ENCODE measurements at regions not wholly inside any gene's neighbourhood (a gene's known extent, or its start where the extent isn't known, plus 50 kb on each side); places are given as distances from the start of the nearest gene placed in this dataset.

- no peak for DNase-seq (ENCODE audit: low spot score)
These were observed 103.5 kb upstream of the ETS2 start for GRCh38 chr21:38702196-38702595.

- no peak for DNase-seq (ENCODE audit: low spot score)
These were observed 95.9 kb upstream of the ETS2 start for GRCh38 chr21:38709876-38710275.

GRCh38 chr21:38712071-38712470, 93.7 kb upstream of the ETS2 start:
- peak; percentile 28 for DNase-seq (ENCODE audit: low spot score)

- no peak for DNase-seq (ENCODE audit: low spot score)
These were observed 93.1 kb upstream of the ETS2 start for GRCh38 chr21:38712664-38713063.

- DNase-seq (ENCODE audit: low spot score), result no peak
These were observed 91.5 kb upstream of the ETS2 start for GRCh38 chr21:38714039-38714817.

GRCh38 chr21:38714999-38715398, 90.7 kb upstream of the ETS2 start:
- no peak for DNase-seq (ENCODE audit: low spot score)

GRCh38 chr21:38716088-38716487, 89.6 kb upstream of the ETS2 start:
- DNase-seq (ENCODE audit: low spot score), result no peak

- DNase-seq (ENCODE audit: low spot score), result no peak
These were observed 88.8 kb upstream of the ETS2 start for GRCh38 chr21:38716942-38717341.

GRCh38 chr21:38718481-38718880, 87.2 kb upstream of the ETS2 start:
- DNase-seq (ENCODE audit: low spot score), result no peak

GRCh38 chr21:38720074-38720473, 85.7 kb upstream of the ETS2 start:
- DNase-seq (ENCODE audit: low spot score), result no peak

- DNase-seq (ENCODE audit: low spot score), result no peak
These were observed 84.7 kb upstream of the ETS2 start for GRCh38 chr21:38721055-38721454.

GRCh38 chr21:38721958-38722357, 83.8 kb upstream of the ETS2 start:
- DNase-seq (ENCODE audit: low spot score), result no peak

GRCh38 chr21:38725196-38726157, 80.3 kb upstream of the ETS2 start:
- no peak for DNase-seq (ENCODE audit: low spot score)

- DNase-seq (ENCODE audit: low spot score), result no peak
These were observed 79.2 kb upstream of the ETS2 start for GRCh38 chr21:38726482-38726881.

GRCh38 chr21:38729291-38729690, 76.4 kb upstream of the ETS2 start:
- no peak for DNase-seq (ENCODE audit: low spot score)

- no peak for DNase-seq (ENCODE audit: low spot score)
These were observed 75.9 kb upstream of the ETS2 start for GRCh38 chr21:38729754-38730379.

GRCh38 chr21:38733972-38734546, 71.7 kb upstream of the ETS2 start:
- peak; percentile 86 for DNase-seq (ENCODE audit: low spot score)

- no peak for DNase-seq (ENCODE audit: low spot score)
These were observed 70.9 kb upstream of the ETS2 start for GRCh38 chr21:38734646-38735365.

- no peak for DNase-seq (ENCODE audit: low spot score)
These were observed 70.0 kb upstream of the ETS2 start for GRCh38 chr21:38735626-38736206.

- DNase-seq (ENCODE audit: low spot score), result no peak
These were observed 65.6 kb upstream of the ETS2 start for GRCh38 chr21:38740090-38740489.

Measured in kidney capillary endothelial cell (primary cell).